GM12874 (cell line): ENCODE measurements at regions not wholly inside any gene's neighbourhood (a gene's known extent, or its start where the extent isn't known, plus 50 kb on each side); places are given as distances from the start of the nearest gene placed in this dataset.

Experiments used
- TF ChIP-seq, protein P1 (sequence below): IDR thresholded peaks from 2 replicates; pipeline ENCODE4 v1.5.1; 2011; ENCODE audit warnings: low read depth, mild to moderate bottlenecking, control low read depth, low read length, moderate library complexity; ENCODE audit not compliant: insufficient read depth

DNA sequence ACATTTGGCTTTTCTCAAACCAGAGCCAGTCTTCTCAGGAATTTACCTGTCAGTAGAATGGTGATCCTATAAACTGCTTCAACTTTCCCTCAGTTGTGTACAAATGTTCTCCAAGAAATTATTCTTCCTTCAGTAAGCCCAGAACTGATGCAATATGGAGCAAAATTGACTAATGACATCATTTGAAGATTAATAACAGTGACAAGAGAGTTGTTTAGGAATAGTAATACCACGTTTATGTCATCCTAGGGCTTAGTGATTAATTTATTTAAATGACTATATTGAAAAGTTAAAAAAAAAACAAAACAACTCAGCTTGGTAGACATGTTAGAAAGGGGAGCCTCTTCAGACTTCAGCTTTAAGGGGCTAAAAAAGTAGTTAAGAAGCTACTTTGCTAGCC lies 933.2 kb downstream of the GATA3 start:
- TF ChIP-seq, protein P1, sequence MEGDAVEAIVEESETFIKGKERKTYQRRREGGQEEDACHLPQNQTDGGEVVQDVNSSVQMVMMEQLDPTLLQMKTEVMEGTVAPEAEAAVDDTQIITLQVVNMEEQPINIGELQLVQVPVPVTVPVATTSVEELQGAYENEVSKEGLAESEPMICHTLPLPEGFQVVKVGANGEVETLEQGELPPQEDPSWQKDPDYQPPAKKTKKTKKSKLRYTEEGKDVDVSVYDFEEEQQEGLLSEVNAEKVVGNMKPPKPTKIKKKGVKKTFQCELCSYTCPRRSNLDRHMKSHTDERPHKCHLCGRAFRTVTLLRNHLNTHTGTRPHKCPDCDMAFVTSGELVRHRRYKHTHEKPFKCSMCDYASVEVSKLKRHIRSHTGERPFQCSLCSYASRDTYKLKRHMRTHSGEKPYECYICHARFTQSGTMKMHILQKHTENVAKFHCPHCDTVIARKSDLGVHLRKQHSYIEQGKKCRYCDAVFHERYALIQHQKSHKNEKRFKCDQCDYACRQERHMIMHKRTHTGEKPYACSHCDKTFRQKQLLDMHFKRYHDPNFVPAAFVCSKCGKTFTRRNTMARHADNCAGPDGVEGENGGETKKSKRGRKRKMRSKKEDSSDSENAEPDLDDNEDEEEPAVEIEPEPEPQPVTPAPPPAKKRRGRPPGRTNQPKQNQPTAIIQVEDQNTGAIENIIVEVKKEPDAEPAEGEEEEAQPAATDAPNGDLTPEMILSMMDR = no peak

DNA sequence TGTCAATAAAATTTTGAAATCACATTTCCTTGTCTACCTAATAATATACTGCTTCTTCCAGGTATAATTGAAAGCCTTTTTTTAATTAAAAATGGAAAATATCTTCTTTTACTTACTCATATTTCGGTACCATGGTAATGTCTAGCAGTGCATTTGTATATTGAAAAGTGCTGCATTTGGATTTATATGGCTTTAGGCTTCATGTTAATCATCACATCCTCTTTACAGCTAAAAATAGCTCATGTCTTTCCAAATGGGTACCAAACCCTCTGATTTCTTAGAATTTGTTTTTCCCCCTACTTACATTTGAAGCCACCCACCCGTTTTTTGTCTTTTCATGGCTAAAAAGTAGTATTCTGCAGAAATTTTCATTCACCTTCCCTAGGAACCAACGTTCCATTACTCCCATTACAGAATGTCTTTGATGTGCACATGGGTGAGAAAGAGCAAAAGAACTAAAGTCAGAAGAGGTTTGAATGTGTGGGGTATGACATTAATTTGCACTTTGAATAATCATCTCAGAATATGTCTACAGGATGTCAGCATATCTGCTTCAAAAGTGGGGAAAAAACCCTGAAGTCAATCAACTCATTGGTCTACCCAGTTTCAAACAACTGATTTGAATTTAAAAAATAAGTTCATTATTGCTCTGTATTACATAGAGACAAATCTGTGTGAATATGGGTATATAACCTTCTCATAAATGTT lies 935.9 kb downstream of the GATA3 start:
- TF ChIP-seq, protein P1 = no peak

DNA sequence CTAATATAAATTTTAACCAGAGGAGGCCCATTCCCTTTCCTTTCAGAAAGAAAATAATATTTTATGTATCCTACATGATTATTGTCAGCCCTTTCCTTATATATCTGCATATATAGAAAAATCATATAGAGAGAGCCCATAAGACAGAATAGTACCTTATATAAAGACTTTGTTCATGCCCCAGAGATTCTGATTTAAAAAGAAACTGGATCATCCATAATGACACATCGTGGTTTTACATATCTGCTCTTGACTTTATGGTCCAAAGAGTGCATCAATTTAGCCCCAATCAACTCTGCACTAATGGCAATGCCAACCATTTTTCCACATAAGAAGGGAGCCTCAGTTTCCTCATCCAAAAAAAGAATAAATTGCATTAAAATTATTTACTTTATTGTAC lies 937.5 kb downstream of the GATA3 start:
- TF ChIP-seq, protein P1 = no peak

DNA sequence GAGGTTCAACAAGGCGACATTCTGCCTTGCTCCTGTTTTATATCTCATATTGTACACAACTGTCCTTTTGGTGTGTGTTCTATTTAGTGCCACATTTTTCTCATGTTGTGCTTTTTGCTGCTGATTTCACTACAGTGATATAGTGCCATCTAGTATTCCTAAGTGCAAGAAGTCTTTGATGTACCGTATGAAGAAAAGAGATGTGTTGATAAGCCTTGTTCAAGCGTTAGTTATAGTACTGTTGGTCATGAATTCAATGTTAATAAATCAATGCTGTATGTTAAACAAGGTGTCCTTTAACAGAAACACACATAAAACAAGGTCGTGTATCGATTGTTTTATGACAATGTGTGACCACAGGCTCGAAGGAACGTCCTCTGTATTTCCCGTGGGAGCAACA lies 939.4 kb downstream of the GATA3 start:
- TF ChIP-seq, protein P1 = no peak

DNA sequence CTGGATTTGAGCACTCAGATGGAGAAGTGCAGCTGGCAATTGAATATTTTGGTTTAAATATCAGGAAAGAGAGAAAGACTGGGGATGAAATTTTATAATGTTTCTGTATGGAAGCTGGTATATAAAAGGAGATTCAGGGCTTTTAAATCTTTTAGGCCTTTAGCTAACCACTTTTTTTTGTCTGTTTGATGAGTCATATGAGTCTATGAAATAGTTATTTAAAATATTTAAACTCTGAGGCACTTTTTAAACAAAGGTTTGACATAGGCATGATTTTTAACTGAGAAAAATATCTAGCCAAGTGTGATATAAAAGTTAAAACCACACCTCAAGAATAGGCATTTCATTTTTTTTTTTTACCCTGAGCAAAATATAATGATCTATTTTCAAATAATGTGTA lies 944.3 kb downstream of the GATA3 start:
- TF ChIP-seq, protein P1 = no peak

DNA sequence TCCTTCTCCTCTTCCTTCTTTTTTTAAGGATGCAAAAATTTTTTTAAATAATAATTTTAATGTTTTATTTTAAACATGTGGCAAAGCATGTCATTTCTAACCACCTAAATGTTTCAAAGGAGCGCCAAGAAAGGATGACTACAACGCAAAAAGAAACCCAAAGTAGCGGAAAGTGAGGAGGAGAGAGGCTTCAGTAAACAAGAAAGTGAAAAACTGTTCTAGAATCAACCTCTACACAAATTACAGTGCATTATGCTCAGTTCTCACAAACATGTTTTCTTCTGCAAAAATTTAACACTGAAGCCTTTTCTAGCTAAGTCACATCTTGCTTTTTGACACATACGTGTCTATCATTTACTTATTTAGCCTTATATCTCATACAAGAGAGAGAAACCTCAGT lies 948.6 kb downstream of the GATA3 start:
- TF ChIP-seq, protein P1 = no peak

DNA sequence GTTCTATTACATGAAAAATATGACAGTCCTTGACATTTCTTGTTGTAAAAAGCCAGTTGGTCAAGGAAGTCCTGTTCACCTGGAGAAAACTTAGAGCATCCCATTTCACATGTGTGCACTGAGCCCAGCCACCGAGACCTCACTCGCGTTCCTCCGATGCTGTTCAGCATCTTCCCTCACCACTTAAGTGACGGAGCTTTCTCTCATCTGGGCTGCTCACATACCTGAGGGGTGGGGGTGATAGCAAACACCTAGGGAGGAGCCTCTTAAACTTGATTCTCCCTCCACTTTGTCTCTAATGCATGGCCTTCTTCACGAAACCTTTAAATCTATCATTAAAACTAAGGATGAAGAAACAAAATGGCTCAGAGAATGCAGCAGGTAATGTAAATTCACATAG lies 950.2 kb downstream of the GATA3 start:
- TF ChIP-seq, protein P1 = no peak
